ENCODE measurements at regions not wholly inside any gene's neighbourhood (a gene's known extent, or its start where the extent isn't known, plus 50 kb on each side); places are given as distances from the start of the nearest gene placed in this dataset.
A peak's percentile ranks its signal among the peaks of the same experiment; 100 is the strongest.

- WGBS, 2 donors: 43 to 55% methylated on average over 9 of the region's 9 CpGs
- no peak overlapping the region for H3K4me3 ChIP-seq (ENCODE audit: low read depth, poor library complexity, severe bottlenecking)
- TF ChIP-seq CTCF (IDR thresholded peaks at IDR 0.05): no peak
- TF ChIP-seq POLR2A (IDR thresholded peaks at IDR 0.05): no peak
- intact Hi-C loops (cut with DNase I; ENCODE audit: low total_unique reads): no loop called here
- no peak for DNase-seq (ENCODE audit: low spot score in 2 of 2)
These were observed 67.3 kb upstream of the BICD1 start for GRCh38 chr12:32039347-32039746.

- intact Hi-C loops (cut with DNase I; ENCODE audit: low total_unique reads): no loop called here
- 53 to 57% methylated on average over 6 of the region's 6 CpGs for WGBS, 2 donors
- no peak for DNase-seq (ENCODE audit: low spot score in 2 of 2)
- TF ChIP-seq POLR2A (IDR thresholded peaks at IDR 0.05) (no peak), CTCF (IDR thresholded peaks at IDR 0.05) (no peak)
- H3K4me3 ChIP-seq (ENCODE audit: low read depth, poor library complexity, severe bottlenecking): no peak overlapping the region
These were observed 66.6 kb upstream of the BICD1 start for GRCh38 chr12:32039917-32040575.

GRCh38 chr12:32043928-32044549 lies 62.6 kb upstream of the BICD1 start:
- H3K4me3 ChIP-seq (ENCODE audit: low read depth, poor library complexity, severe bottlenecking): no peak overlapping the region
- 85% methylated on average over 9 of the region's 9 CpGs for WGBS, 2 donors
- DNase-seq (ENCODE audit: low spot score in 2 of 2): no peak
- TF ChIP-seq CTCF (IDR thresholded peaks at IDR 0.05): no peak
- TF ChIP-seq POLR2A (IDR thresholded peaks at IDR 0.05): no peak
- intact Hi-C loops (cut with DNase I; ENCODE audit: low total_unique reads): no loop called here

GRCh38 chr12:32047357-32048212 lies 59.1 kb upstream of the BICD1 start:
- 89 to 92% methylated on average over 8 of the region's 8 CpGs for whole genome bisulfite sequencing, 2 donors

GRCh38 chr12:32048791-32049190 lies 57.9 kb upstream of the BICD1 start:
- 88 to 94% methylated on average over 5 of the region's 5 CpGs for WGBS, 2 donors
- TF ChIP-seq POLR2A (IDR thresholded peaks at IDR 0.05) (no peak), CTCF (IDR thresholded peaks at IDR 0.05) (no peak)

More at GRCh38 chr12:32047357-32048212, 59.1 kb upstream of the BICD1 start:
- intact Hi-C loops (cut with DNase I; ENCODE audit: low total_unique reads): no loop called here
- DNase-seq (ENCODE audit: low spot score in 2 of 2): peak in 1 of 2 donors; percentile 63
- no peak for TF ChIP-seq POLR2A (IDR thresholded peaks at IDR 0.05)
- TF ChIP-seq CTCF (IDR thresholded peaks at IDR 0.05): no peak
- H3K4me3 ChIP-seq (ENCODE audit: low read depth, poor library complexity, severe bottlenecking): no peak overlapping the region

More at GRCh38 chr12:32048791-32049190, 57.9 kb upstream of the BICD1 start:
- H3K4me3 ChIP-seq (ENCODE audit: low read depth, poor library complexity, severe bottlenecking): no peak overlapping the region
- peak in 1 of 2 donors; percentile 29 for DNase-seq (ENCODE audit: low spot score in 2 of 2)
- intact Hi-C loops (cut with DNase I; ENCODE audit: low total_unique reads): no loop called here

Measured in lower leg skin (tissue), 4 donors.